CD4-positive, alpha-beta T cell (primary cell): ENCODE measurements at regions not wholly inside any gene's neighbourhood (a gene's known extent, or its start where the extent isn't known, plus 50 kb on each side); places are given as distances from the start of the nearest gene placed in this dataset.

Source experiments
- ATAC-seq: fragments of 200-7000 bp; cut with Tn5 transposase; one replicate; pipeline ENCODE4 v1.10.0; 2022; ENCODE audit warnings: mild to moderate bottlenecking; ENCODE audit not compliant: poor library complexity
- CTCF ChIA-PET: fragments of 350-600 bp; sonication (Branson Sonifier 250); formaldehyde crosslinking; loops from one replicate; lab custom pipeline; 2021; ENCODE audit warnings: antibody characterized with exemption, inconsistent platforms; lab: Charles Lee
- POLR2A ChIA-PET: fragments of 350-600 bp; sonication (Branson Sonifier 250); formaldehyde crosslinking; loops from one replicate; lab custom pipeline; 2021; ENCODE audit warnings: antibody characterized with exemption, inconsistent platforms; lab: Charles Lee
- DNase-seq, 14 experiments: peaks; one replicate each; pipeline ENCODE4 v3.0.0-alpha.2; 2013 to 2020; ENCODE audit warnings: mixed read lengths in 2 of 14
- H3K27ac ChIP-seq, 2 donors: one replicate each; pipeline versions ENCODE4 v1.5.1 to v1.7.0; 2013; ENCODE audit warnings: low read length in 2 of 2, low read depth in 1 of 2, mild to moderate bottlenecking in 1 of 2
- H3K27me3 ChIP-seq, 2 experiments: 1 replicate in 1 of 2; 2 replicates in 1 of 2; pipeline versions ENCODE4 v1.6.1 to v1.7.0; 2013; ENCODE audit warnings: low read length in 2 of 2, control low read depth in 1 of 2, mild to moderate bottlenecking in 1 of 2, moderate library complexity in 1 of 2; ENCODE audit not compliant: insufficient read depth in 2 of 2, control insufficient read depth in 1 of 2
- H3K36me3 ChIP-seq: one replicate; pipeline ENCODE4 v1.6.1; 2013; ENCODE audit warnings: low read length, control low read depth; ENCODE audit not compliant: insufficient read depth
- H3K4me1 ChIP-seq: one replicate; pipeline ENCODE4 v1.6.1; 2013; ENCODE audit warnings: low read length, control low read depth; ENCODE audit not compliant: insufficient read depth
- H3K4me3 ChIP-seq: one replicate; pipeline ENCODE4 v1.5.1; 2013; ENCODE audit warnings: mild to moderate bottlenecking, low read length, moderate library complexity
- H3K9me3 ChIP-seq, 2 experiments: 1 replicate in 1 of 2; 2 replicates in 1 of 2; pipeline versions ENCODE4 v1.6.1 to v1.7.0; 2013; ENCODE audit warnings: low read length in 2 of 2, mild to moderate bottlenecking in 2 of 2, control low read depth in 1 of 2, moderate library complexity in 1 of 2; ENCODE audit not compliant: control insufficient read depth in 1 of 2, insufficient read depth in 1 of 2
- H3K27ac Mint-ChIP-seq: one replicate; pipeline ENCODE4 v1.8.0; 2020; ENCODE audit warnings: mixed read lengths
- H3K27me3 Mint-ChIP-seq: one replicate; pipeline ENCODE4 v1.8.0; 2021; ENCODE audit warnings: mixed read lengths
- H3K36me3 Mint-ChIP-seq: one replicate; pipeline ENCODE4 v1.8.0; 2021; ENCODE audit warnings: low read depth, mixed read lengths
- H3K4me1 Mint-ChIP-seq: one replicate; pipeline ENCODE4 v1.8.0; 2021; ENCODE audit warnings: low read depth, mixed read lengths
- H3K4me3 Mint-ChIP-seq: one replicate; pipeline ENCODE4 v1.8.0; 2020; ENCODE audit warnings: mild to moderate bottlenecking, mixed read lengths
- H3K9me3 Mint-ChIP-seq: one replicate; pipeline ENCODE4 v1.8.0; 2020; ENCODE audit warnings: mixed read lengths
- intact Hi-C, 2 experiments: fragments of 100-400 bp; cut with DNase I in 1 of 2; cut with micrococcal nuclease in 1 of 2; formaldehyde crosslinking; loops; one replicate each; pipeline versions ENCODE4 v1.15.1 to v1.9.0; 2023 to 2025; cut with DNase I, micrococcal nuclease
- TF ChIP-seq, protein P1 (sequence below): fragments of 200-600 bp; IDR thresholded peaks from one replicate; pipeline ENCODE4 v1.8.0; 2022; ENCODE audit warnings: antibody characterized with exemption, mild to moderate bottlenecking

DNA sequence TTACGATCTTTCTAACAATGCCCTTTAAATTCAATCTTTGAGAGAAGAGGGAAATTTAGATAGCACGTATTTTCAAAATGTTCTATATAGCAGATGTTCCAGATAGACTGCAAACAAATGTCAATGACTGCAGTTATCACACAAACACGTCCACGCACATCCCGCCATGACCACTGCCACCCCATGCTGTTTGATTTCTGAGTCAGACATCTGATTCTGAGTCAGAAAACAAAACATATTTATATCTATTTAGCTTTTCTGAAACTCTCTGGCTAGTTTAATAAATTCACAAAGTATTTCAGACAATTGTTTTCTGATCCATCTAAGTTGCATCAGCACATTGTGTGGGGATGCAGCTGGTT is 105.9 kb upstream of the BCAT1 start:
- H3K27me3 ChIP-seq, result no peaks in the 10 kb centered on the region
- intact Hi-C loops, result loop anchor here (5.0 kb wide), 6 partner anchors 33 to 1968 kb away; partner anchors contain the start of genes KRAS (in 1 of the 2) and MED21 (in 1 of the 2)
- peak overlapping the region; percentile 18 to 42 for H3K27ac ChIP-seq
- peaks cover 27% of the 10 kb centered on the region for H3K4me1 ChIP-seq
- no peaks in the 10 kb centered on the region for H3K9me3 ChIP-seq
- POLR2A ChIA-PET, result no interaction called here
- CTCF ChIA-PET, result interaction anchor here (1.3 to 1.5 kb wide), 2 partner anchors 12 to 333 kb away, joined by 3 read pairs; no protein-coding TSS in a partner anchor
- Mint-ChIP-seq H3K4me3 (peak overlapping the region; percentile 91), H3K27ac (peak overlapping the region; percentile 99), H3K4me1 (peaks cover 72% of the 10 kb centered on the region), H3K36me3 (peaks cover 22% of the 10 kb centered on the region), H3K9me3 (no peaks in the 10 kb centered on the region), H3K27me3 (no peaks in the 10 kb centered on the region)
- H3K36me3 ChIP-seq, result no peaks in the 10 kb centered on the region
- ATAC-seq (no peak), DNase-seq (peak in 12 of 14 experiments; percentile 15 to 70 (median 44))
- TF ChIP-seq, protein P1, sequence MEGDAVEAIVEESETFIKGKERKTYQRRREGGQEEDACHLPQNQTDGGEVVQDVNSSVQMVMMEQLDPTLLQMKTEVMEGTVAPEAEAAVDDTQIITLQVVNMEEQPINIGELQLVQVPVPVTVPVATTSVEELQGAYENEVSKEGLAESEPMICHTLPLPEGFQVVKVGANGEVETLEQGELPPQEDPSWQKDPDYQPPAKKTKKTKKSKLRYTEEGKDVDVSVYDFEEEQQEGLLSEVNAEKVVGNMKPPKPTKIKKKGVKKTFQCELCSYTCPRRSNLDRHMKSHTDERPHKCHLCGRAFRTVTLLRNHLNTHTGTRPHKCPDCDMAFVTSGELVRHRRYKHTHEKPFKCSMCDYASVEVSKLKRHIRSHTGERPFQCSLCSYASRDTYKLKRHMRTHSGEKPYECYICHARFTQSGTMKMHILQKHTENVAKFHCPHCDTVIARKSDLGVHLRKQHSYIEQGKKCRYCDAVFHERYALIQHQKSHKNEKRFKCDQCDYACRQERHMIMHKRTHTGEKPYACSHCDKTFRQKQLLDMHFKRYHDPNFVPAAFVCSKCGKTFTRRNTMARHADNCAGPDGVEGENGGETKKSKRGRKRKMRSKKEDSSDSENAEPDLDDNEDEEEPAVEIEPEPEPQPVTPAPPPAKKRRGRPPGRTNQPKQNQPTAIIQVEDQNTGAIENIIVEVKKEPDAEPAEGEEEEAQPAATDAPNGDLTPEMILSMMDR, result no peak
- peak overlapping the region; percentile 72 for H3K4me3 ChIP-seq

DNA sequence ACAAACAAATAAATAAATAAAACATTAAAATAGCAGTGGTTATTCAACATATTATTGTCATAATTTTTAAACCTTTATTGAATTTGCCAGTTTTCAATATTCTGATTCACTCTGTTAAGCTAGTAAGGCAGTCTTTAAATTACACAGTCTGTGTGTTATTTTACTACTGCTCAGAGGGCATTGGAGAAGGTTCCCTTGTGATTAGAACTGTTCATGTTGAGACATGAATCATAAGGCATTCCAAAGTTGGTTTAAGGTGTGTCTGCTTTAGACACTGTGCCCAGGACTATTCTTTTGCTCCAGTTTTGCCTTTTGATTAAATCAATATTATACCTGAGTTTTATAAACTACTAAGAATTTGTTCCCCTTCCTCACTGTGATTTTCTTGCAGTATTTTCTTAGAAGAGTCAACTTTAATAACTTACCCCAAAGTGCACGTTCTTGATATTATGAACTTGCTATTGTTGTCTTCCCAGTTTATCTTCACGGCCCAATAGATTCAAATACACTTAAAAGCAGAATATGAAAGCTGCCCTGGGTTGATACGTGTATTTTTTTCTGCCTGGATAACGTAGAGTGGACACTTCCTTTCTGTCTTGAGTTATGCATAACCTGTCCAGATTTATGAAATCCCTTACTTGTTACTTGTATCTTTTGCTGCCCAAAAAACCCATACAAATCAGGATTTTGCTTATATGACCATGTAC is 105.3 kb upstream of the BCAT1 start:
- TF ChIP-seq, protein P1, result no peak
- H3K27ac Mint-ChIP-seq, result peak overlapping the region; percentile 99
- H3K27me3 Mint-ChIP-seq, result no peaks in the 10 kb centered on the region
- Histone ChIP-seq H3K27ac (peak overlapping the region; percentile 18 to 42), H3K9me3 (no peaks in the 10 kb centered on the region), H3K36me3 (no peaks in the 10 kb centered on the region), H3K27me3 (no peaks in the 10 kb centered on the region), H3K4me1 (peaks cover 27% of the 10 kb centered on the region), H3K4me3 (peak overlapping the region; percentile 72)
- intact Hi-C loops, result loop anchor here (5.0 kb wide), 5 partner anchors 33 to 1968 kb away; partner anchors contain the start of genes KRAS (in 1 of the 2) and MED21 (in 1 of the 2)
- DNase-seq, result no peak
- POLR2A ChIA-PET, result interaction anchor here (0.6 to 3.4 kb wide), 4 partner anchors 8 to 1778 kb away, joined by 3 to 46 read pairs (median 8); partner anchors contain the start of genes DNAI7 and ETFRF1
- peaks cover 22% of the 10 kb centered on the region for H3K36me3 Mint-ChIP-seq
- no peak for ATAC-seq
- peak overlapping the region; percentile 91 for H3K4me3 Mint-ChIP-seq
- CTCF ChIA-PET, result interaction anchor here (0.5 to 1.3 kb wide), 2 partner anchors 13 to 280 kb away, joined by 3 to 5 read pairs; no protein-coding TSS in a partner anchor
- H3K9me3 Mint-ChIP-seq, result no peaks in the 10 kb centered on the region
- H3K4me1 Mint-ChIP-seq, result peaks cover 71% of the 10 kb centered on the region

DNA sequence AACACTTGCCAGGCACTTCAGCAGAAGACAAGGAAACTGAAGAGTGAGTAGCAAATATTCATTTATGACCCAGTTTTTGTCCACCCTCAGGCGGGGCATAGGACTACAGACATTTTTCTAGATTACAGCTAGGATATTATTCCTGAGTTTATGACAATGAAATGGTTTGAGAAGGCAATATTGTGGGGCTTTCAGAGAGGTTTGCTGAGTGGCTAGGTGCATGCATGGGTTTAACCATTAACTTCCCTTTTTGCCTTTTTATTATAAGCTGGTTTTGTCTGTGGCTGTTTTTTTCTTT is 104.0 kb upstream of the BCAT1 start:
- DNase-seq (peak in 3 of 14 experiments; percentile 14 to 43 (median 42)), ATAC-seq (no peak)
- H3K27ac ChIP-seq, result peak overlapping the region; percentile 79
- TF ChIP-seq, protein P1, result no peak
- intact Hi-C loops, result loop anchor here (1.0 to 5.0 kb wide), 8 partner anchors 7 to 1969 kb away; partner anchors contain the start of genes KRAS (in 1 of the 2) and MED21 (in 1 of the 2)
- peaks cover 59% of the 10 kb centered on the region for H3K4me1 Mint-ChIP-seq
- H3K9me3 Mint-ChIP-seq, result no peaks in the 10 kb centered on the region
- peak overlapping the region; percentile 99 for H3K4me3 Mint-ChIP-seq
- H3K27ac Mint-ChIP-seq, result peak overlapping the region; percentile 99
- H3K4me3 ChIP-seq, result peak overlapping the region; percentile 72
- H3K27me3 Mint-ChIP-seq, result no peaks in the 10 kb centered on the region
- no peaks in the 10 kb centered on the region for H3K9me3 ChIP-seq
- H3K36me3 ChIP-seq, result no peaks in the 10 kb centered on the region
- no peaks in the 10 kb centered on the region for H3K27me3 ChIP-seq
- peaks cover 22% of the 10 kb centered on the region for H3K36me3 Mint-ChIP-seq
- ChIA-PET CTCF (interaction anchor here (0.9 to 1.9 kb wide), 5 partner anchors 10 to 335 kb away, joined by 3 to 5 read pairs (median 3); no protein-coding TSS in a partner anchor), POLR2A (interaction anchor here (0.6 to 3.4 kb wide), 17 partner anchors 9 to 1779 kb away, joined by 3 to 46 read pairs (median 4); partner anchors contain the start of genes DNAI7, ETFRF1 and KRAS)
- H3K4me1 ChIP-seq, result peaks cover 25% of the 10 kb centered on the region
